Testis (tissue), 2 donors: ENCODE measurements at regions not wholly inside any gene's neighbourhood (a gene's known extent, or its start where the extent isn't known, plus 50 kb on each side); places are given as distances from the start of the nearest gene placed in this dataset.

ENCODE experiments used
- DNase-seq: peaks from one replicate; pipeline ENCODE4 v3.0.0-alpha.2; 2019
- H3K27ac ChIP-seq, 2 donors: fragments of 200-600 bp; sonication (generic); one replicate each; pipeline ENCODE4 v1.5.1; 2019
- H3K27me3 ChIP-seq: fragments of 200-600 bp; sonication (generic); one replicate; pipeline ENCODE4 v1.5.1; 2019
- H3K36me3 ChIP-seq: fragments of 200-600 bp; sonication (generic); one replicate; pipeline ENCODE4 v1.5.1; 2017; ENCODE audit warnings: low read depth; ENCODE audit errors: missing control alignments
- H3K4me1 ChIP-seq: fragments of 200-600 bp; sonication (generic); one replicate; pipeline ENCODE4 v1.5.1; 2019
- H3K4me3 ChIP-seq, 2 donors: fragments of 200-600 bp; sonication (generic); one replicate each; pipeline ENCODE4 v1.5.1; 2017 to 2019
- H3K9me3 ChIP-seq: fragments of 200-600 bp; sonication (generic); one replicate; pipeline ENCODE4 v1.5.1; 2017
- POLR2A ChIP-seq: fragments of 450-650 bp; IDR thresholded peaks from one replicate; pipeline ENCODE4 v1.6.1; 2017; ENCODE audit warnings: antibody characterized with exemption, mild to moderate bottlenecking, moderate library complexity
- WGBS, 2 donors: methylation state at CpG; one replicate each; pipeline ENCODE4 v1.1.5; 2018; 5-methylcytosine and 5-hydroxymethylcytosine counted together
- intact Hi-C: fragments of 100-400 bp; cut with DNase I; formaldehyde crosslinking; loops from one replicate; pipeline ENCODE4 v1.15.1; 2023; ENCODE audit warnings: low total_unique reads
- TF ChIP-seq, protein P1 (sequence below), 3 experiments: fragments of 450-650 bp in 2 of 3; fragments of 200-600 bp in 1 of 3; sonication (generic) in 1 of 3; IDR thresholded peaks; one replicate each; pipeline ENCODE4 v1.5.1; 2016 to 2019; ENCODE audit warnings: antibody characterized with exemption in 3 of 3, mild to moderate bottlenecking in 2 of 3, moderate library complexity in 1 of 3

- Histone ChIP-seq H3K27ac (peak overlapping the region in 1 of 2 donors; percentile 15), H3K4me3 (no peak overlapping the region), H3K4me1 (peaks cover 17% of the 10 kb centered on the region), H3K27me3 (no peaks in the 10 kb centered on the region), H3K36me3 (no peaks in the 10 kb centered on the region), H3K9me3 (no peaks in the 10 kb centered on the region)
- intact Hi-C loops: no loop called here
- no peak for DNase-seq
- WGBS, 2 donors: 50% methylated on average over 4 of the region's 4 CpGs
- TF ChIP-seq, protein P1, sequence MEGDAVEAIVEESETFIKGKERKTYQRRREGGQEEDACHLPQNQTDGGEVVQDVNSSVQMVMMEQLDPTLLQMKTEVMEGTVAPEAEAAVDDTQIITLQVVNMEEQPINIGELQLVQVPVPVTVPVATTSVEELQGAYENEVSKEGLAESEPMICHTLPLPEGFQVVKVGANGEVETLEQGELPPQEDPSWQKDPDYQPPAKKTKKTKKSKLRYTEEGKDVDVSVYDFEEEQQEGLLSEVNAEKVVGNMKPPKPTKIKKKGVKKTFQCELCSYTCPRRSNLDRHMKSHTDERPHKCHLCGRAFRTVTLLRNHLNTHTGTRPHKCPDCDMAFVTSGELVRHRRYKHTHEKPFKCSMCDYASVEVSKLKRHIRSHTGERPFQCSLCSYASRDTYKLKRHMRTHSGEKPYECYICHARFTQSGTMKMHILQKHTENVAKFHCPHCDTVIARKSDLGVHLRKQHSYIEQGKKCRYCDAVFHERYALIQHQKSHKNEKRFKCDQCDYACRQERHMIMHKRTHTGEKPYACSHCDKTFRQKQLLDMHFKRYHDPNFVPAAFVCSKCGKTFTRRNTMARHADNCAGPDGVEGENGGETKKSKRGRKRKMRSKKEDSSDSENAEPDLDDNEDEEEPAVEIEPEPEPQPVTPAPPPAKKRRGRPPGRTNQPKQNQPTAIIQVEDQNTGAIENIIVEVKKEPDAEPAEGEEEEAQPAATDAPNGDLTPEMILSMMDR (IDR thresholded peaks at IDR 0.05): no peak
- TF ChIP-seq POLR2A: no peak
These were observed 84.5 kb upstream of the LCLAT1 start for GRCh38 chr2:30362468-30363081.

GRCh38 chr2:30363406-30363805 lies 83.6 kb upstream of the LCLAT1 start:
- intact Hi-C loops: no loop called here
- Histone ChIP-seq H3K36me3 (no peaks in the 10 kb centered on the region), H3K9me3 (no peaks in the 10 kb centered on the region), H3K4me1 (peaks cover 17% of the 10 kb centered on the region), H3K4me3 (no peak overlapping the region), H3K27ac (no peak overlapping the region), H3K27me3 (no peaks in the 10 kb centered on the region)
- TF ChIP-seq, protein P1 (IDR thresholded peaks at IDR 0.05): no peak
- no peak for TF ChIP-seq POLR2A
- 88 to 93% methylated on average over 3 of the region's 3 CpGs for WGBS, 2 donors
- DNase-seq: no peak

DNA sequence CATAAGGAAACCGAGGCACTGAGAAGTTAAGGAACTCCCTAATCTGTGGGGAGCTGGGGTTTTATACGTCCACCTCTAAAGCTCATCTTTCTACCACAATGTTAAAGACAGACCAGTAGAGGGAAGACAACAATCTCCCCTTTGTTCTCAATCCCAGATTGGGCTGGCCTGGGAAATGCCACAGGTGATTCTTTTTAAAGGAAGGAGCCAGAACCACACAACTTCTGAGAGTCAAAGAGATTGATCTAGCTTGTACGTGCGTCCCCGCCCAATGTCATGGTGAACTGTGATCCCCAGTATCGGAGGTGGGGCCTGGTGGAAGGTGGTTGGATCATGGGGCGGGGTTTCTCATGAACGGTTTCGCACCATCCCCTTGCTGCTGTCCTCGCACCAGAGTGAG lies 81.8 kb upstream of the LCLAT1 start:
- H3K27ac ChIP-seq: no peak overlapping the region
- H3K9me3 ChIP-seq: no peaks in the 10 kb centered on the region
- no peak overlapping the region for H3K4me3 ChIP-seq
- 90 to 92% methylated on average over 7 to 10 of the region's 10 CpGs for WGBS, 2 donors
- no peak for DNase-seq
- no peaks in the 10 kb centered on the region for H3K36me3 ChIP-seq
- peaks cover 11% of the 10 kb centered on the region for H3K4me1 ChIP-seq
- intact Hi-C loops: no loop called here
- TF ChIP-seq POLR2A: no peak
- TF ChIP-seq, protein P1 (IDR thresholded peaks at IDR 0.05): no peak
- no peaks in the 10 kb centered on the region for H3K27me3 ChIP-seq

GRCh38 chr2:30366199-30366691 lies 80.8 kb upstream of the LCLAT1 start:
- intact Hi-C loops: no loop called here

More at GRCh38 chr2:30366199-30366691, 80.8 kb upstream of the LCLAT1 start:
- no peak for DNase-seq
- Histone ChIP-seq H3K27ac (no peak overlapping the region), H3K36me3 (no peaks in the 10 kb centered on the region), H3K9me3 (no peaks in the 10 kb centered on the region), H3K4me3 (no peak overlapping the region), H3K4me1 (peaks cover 11% of the 10 kb centered on the region), H3K27me3 (no peaks in the 10 kb centered on the region)
- TF ChIP-seq, protein P1 (IDR thresholded peaks at IDR 0.05): no peak
- no peak for TF ChIP-seq POLR2A
- WGBS, 2 donors: 71 to 88% methylated on average over 9 to 10 of the region's 10 CpGs
